WTC11 (cell line): ENCODE measurements at regions not wholly inside any gene's neighbourhood (a gene's known extent, or its start where the extent isn't known, plus 50 kb on each side); places are given as distances from the start of the nearest gene placed in this dataset.

Experiments
- ATAC-seq: fragments of 200-7000 bp; cut with Tn5 transposase; 2 replicates; pipeline ENCODE4 v1.10.0; 2021; ENCODE audit warnings: mild to moderate bottlenecking, moderate library complexity
- CTCF ChIA-PET: fragments of 300-600 bp; sonication (Branson Sonifier 250); formaldehyde crosslinking; loops from one replicate; lab custom pipeline; 2021; ENCODE audit warnings: antibody characterized with exemption; lab: Charles Lee
- POLR2A ChIA-PET: fragments of 350-600 bp; sonication (Branson Sonifier 250); formaldehyde crosslinking; loops from one replicate; lab custom pipeline; 2021; ENCODE audit warnings: antibody characterized with exemption; lab: Charles Lee
- DNase-seq: peaks from one replicate; pipeline ENCODE4 v3.0.0; 2021; ENCODE audit warnings: low spot score
- H3K27ac Mint-ChIP-seq: 2 replicates; pipeline ENCODE4 v1.8.0; 2021; ENCODE audit warnings: mixed read lengths
- H3K27me3 Mint-ChIP-seq: 2 replicates; pipeline ENCODE4 v1.8.0; 2021; ENCODE audit warnings: low read depth, mild to moderate bottlenecking, moderate library complexity, mixed read lengths
- H3K36me3 Mint-ChIP-seq: 2 replicates; pipeline ENCODE4 v1.8.0; 2021; ENCODE audit warnings: mixed read lengths
- H3K4me1 Mint-ChIP-seq: 2 replicates; pipeline ENCODE4 v1.8.0; 2022; ENCODE audit warnings: mixed read lengths
- H3K4me3 Mint-ChIP-seq: 2 replicates; pipeline ENCODE4 v1.8.0; 2021; ENCODE audit warnings: mild to moderate bottlenecking, moderate library complexity, mixed read lengths
- H3K9me3 Mint-ChIP-seq: 2 replicates; pipeline ENCODE4 v1.8.0; 2021; ENCODE audit warnings: mixed read lengths
- AFF4 ChIP-seq: sonication (generic); formaldehyde crosslinking; IDR thresholded peaks from 2 replicates; pipeline ENCODE4 v1.8.1; 2023; ENCODE audit warnings: mild to moderate bottlenecking, missing genetic modification reagents, borderline replicate concordance
- ATF1 ChIP-seq: sonication (generic); formaldehyde crosslinking; IDR thresholded peaks from 2 replicates; pipeline ENCODE4 v1.8.1; 2023; ENCODE audit warnings: mild to moderate bottlenecking, moderate library complexity, missing genetic modification reagents
- ATF2 ChIP-seq: sonication (generic); formaldehyde crosslinking; IDR thresholded peaks from 2 replicates; pipeline ENCODE4 v1.8.1; 2022; ENCODE audit warnings: low read depth, missing genetic modification reagents, borderline replicate concordance
- E2F1 ChIP-seq: sonication (generic); formaldehyde crosslinking; IDR thresholded peaks from 2 replicates; pipeline ENCODE4 v1.8.0; 2022; ENCODE audit warnings: mild to moderate bottlenecking, missing genetic modification reagents
- E2F5 ChIP-seq: sonication (generic); formaldehyde crosslinking; IDR thresholded peaks from 2 replicates; pipeline ENCODE4 v1.8.1; 2022; ENCODE audit warnings: mild to moderate bottlenecking, moderate library complexity, missing genetic modification reagents
- GABPB1 ChIP-seq: sonication (generic); formaldehyde crosslinking; IDR thresholded peaks from 2 replicates; pipeline ENCODE4 v1.8.1; 2023; ENCODE audit warnings: mild to moderate bottlenecking, missing genetic modification reagents
- GRHL2 ChIP-seq: fragments of 250-450 bp; sonication (Bioruptor Pico); IDR thresholded peaks from 2 replicates; pipeline ENCODE4 v1.8.0; 2022; ENCODE audit warnings: mild to moderate bottlenecking, moderate library complexity; ENCODE audit not compliant: insufficient replicate concordance, severe bottlenecking
- GTF2I ChIP-seq: fragments of 250-450 bp; sonication (Bioruptor Pico); conservative IDR thresholded peaks from 2 replicates; pipeline ENCODE4 v1.4.0; 2021; ENCODE audit warnings: mild to moderate bottlenecking
- RELA ChIP-seq: sonication (generic); formaldehyde crosslinking; IDR thresholded peaks from 2 replicates; pipeline ENCODE4 v1.8.1; 2022; ENCODE audit warnings: missing genetic modification reagents, mild to moderate bottlenecking, borderline replicate concordance
- ZNF121 ChIP-seq: sonication (generic); formaldehyde crosslinking; IDR thresholded peaks from 2 replicates; pipeline ENCODE4 v1.8.0; 2023; ENCODE audit warnings: missing genetic modification reagents
- ZNF532 ChIP-seq: fragments of 250-450 bp; sonication (Bioruptor Pico); IDR thresholded peaks from 2 replicates; pipeline ENCODE4 v1.9.0; 2021; ENCODE audit warnings: mild to moderate bottlenecking, borderline replicate concordance
- ZSCAN18 ChIP-seq: fragments of 250-450 bp; sonication (Bioruptor Pico); IDR thresholded peaks from 2 replicates; pipeline ENCODE4 v2.1.2; 2022; ENCODE audit warnings: mild to moderate bottlenecking, moderate library complexity

- no peak for TF ChIP-seq ZNF532 (CRISPR knock-in tag)
- TF ChIP-seq E2F1: no peak
- TF ChIP-seq ATF2 (CRISPR knock-in tag): no peak
- no peak for TF ChIP-seq ZSCAN18 (CRISPR knock-in tag)
- no peak for TF ChIP-seq GABPB1 (CRISPR knock-in tag)
- TF ChIP-seq, all 79 proteins: peak for 0
Measured at GRCh38 chr9:3769646-3770045, 243.8 kb upstream of the RFX3 start (continued).

- no peak overlapping the region for H3K27ac Mint-ChIP-seq
- no peak for DNase-seq
- ChIA-PET POLR2A (no interaction called here), CTCF (no interaction called here)
- peaks cover 6% of the 10 kb centered on the region for H3K9me3 Mint-ChIP-seq
- no peaks in the 10 kb centered on the region for H3K27me3 Mint-ChIP-seq
- no peak for ATAC-seq
- H3K4me1 Mint-ChIP-seq: no peaks in the 10 kb centered on the region
- no peak overlapping the region for H3K4me3 Mint-ChIP-seq
- TF ChIP-seq ZSCAN18 (CRISPR knock-in tag) (no peak), ZNF121 (CRISPR knock-in tag) (no peak), GABPB1 (CRISPR knock-in tag) (peak; percentile 81), ATF1 (CRISPR knock-in tag) (no peak), E2F5 (CRISPR knock-in tag) (no peak), GRHL2 (CRISPR knock-in tag) (no peak)
- H3K36me3 Mint-ChIP-seq: no peaks in the 10 kb centered on the region
Measured at GRCh38 chr9:3768712-3769457, 243.1 kb upstream of the RFX3 start.

GRCh38 chr9:3768286-3768685, 242.5 kb upstream of the RFX3 start:
- TF ChIP-seq RELA (CRISPR knock-in tag) (no peak), GTF2I (no peak), AFF4 (CRISPR knock-in tag) (no peak)
- Mint-ChIP-seq H3K4me1 (no peaks in the 10 kb centered on the region), H3K27ac (no peak overlapping the region), H3K27me3 (no peaks in the 10 kb centered on the region), H3K36me3 (no peaks in the 10 kb centered on the region), H3K9me3 (peaks cover 8% of the 10 kb centered on the region), H3K4me3 (no peak overlapping the region)
- POLR2A ChIA-PET: no interaction called here
- DNase-seq: no peak
- no peak for ATAC-seq
- CTCF ChIA-PET: no interaction called here
